ENCODE measurements at regions not wholly inside any gene's neighbourhood (a gene's known extent, or its start where the extent isn't known, plus 50 kb on each side); places are given as distances from the start of the nearest gene placed in this dataset.
"Not testable (repeated sequence)": the region's sequence is repeated elsewhere in the genome, so short reads cannot be mapped to it uniquely, and the experiment has no call there.

GRCh38 chr1:148426940-148427611, 56.0 kb downstream of the PPIAL4G start:
- H3K4me2 ChIP-seq (ENCODE audit: insufficient read depth, low read length); H3K27me3 ChIP-seq (ENCODE audit: control insufficient read depth in 2 of 2, insufficient read depth in 2 of 2, low read length in 2 of 2); H3K9ac ChIP-seq (ENCODE audit: insufficient read depth in 1 of 2, low read depth in 2 of 2, low read length in 2 of 2); H3K4me3 ChIP-seq; H4K20me1 ChIP-seq (replicated peaks; ENCODE audit: control insufficient read depth, insufficient read depth, low read length); H3K9me3 ChIP-seq (replicated peaks; ENCODE audit: control insufficient read depth, insufficient read depth, low read depth, low read length); BruUV-seq (replicated peaks); H3K36me3 ChIP-seq (ENCODE audit: control insufficient read depth, insufficient read depth, low read length); H3K79me2 ChIP-seq (ENCODE audit: control insufficient read depth, insufficient read depth, low read length); H3K9me1 ChIP-seq (ENCODE audit: control insufficient read depth, insufficient read depth, low read length); ATAC-seq; H3K27ac ChIP-seq (ENCODE audit: extremely low read depth, low read depth, low read length); intact Hi-C loops (cut with micrococcal nuclease); DNase-seq (ENCODE audit: extremely low read depth in 1 of 4, low spot score in 3 of 4); H3K4me1 ChIP-seq (replicated peaks in 1 of 2; ENCODE audit: control insufficient read depth in 2 of 2, insufficient read depth in 2 of 2, low read length in 2 of 2); CTCF ChIA-PET (ENCODE audit: low intra/inter-chr PET ratio); H2AFZ ChIP-seq (ENCODE audit: low read depth, low read length); FAIRE-seq: not testable (repeated sequence)
- 4% methylated on average over 2 of the region's 2 CpGs for WGBS (ENCODE audit: insufficient coverage, low coverage, missing lambda C conversion rate)
- in situ Hi-C loops (cut with MboI) = loop anchor here (25.0 kb wide), 1 partner anchor 760 kb away; no protein-coding TSS in a partner anchor
- POLR2A ChIA-PET = interaction anchor here (1.2 kb wide), 1 partner anchor 38 kb away, joined by 3 read pairs; no protein-coding TSS in a partner anchor

- 11% methylated on average over 2 of the region's 2 CpGs for WGBS (ENCODE audit: insufficient coverage, low coverage, missing lambda C conversion rate)
- CTCF ChIA-PET (ENCODE audit: low intra/inter-chr PET ratio); H3K36me3 ChIP-seq (ENCODE audit: control insufficient read depth, insufficient read depth, low read length); H3K9ac ChIP-seq (ENCODE audit: insufficient read depth in 1 of 2, low read depth in 2 of 2, low read length in 2 of 2); H3K79me2 ChIP-seq (ENCODE audit: control insufficient read depth, insufficient read depth, low read length); H3K9me1 ChIP-seq (ENCODE audit: control insufficient read depth, insufficient read depth, low read length); H3K27me3 ChIP-seq (ENCODE audit: control insufficient read depth in 2 of 2, insufficient read depth in 2 of 2, low read length in 2 of 2); H3K9me3 ChIP-seq (replicated peaks; ENCODE audit: control insufficient read depth, insufficient read depth, low read depth, low read length); POLR2A ChIA-PET; FAIRE-seq; BruUV-seq (replicated peaks); DNase-seq (ENCODE audit: extremely low read depth in 1 of 4, low spot score in 3 of 4); H3K27ac ChIP-seq (ENCODE audit: extremely low read depth, low read depth, low read length); H3K4me2 ChIP-seq (ENCODE audit: insufficient read depth, low read length); H3K4me3 ChIP-seq; intact Hi-C loops (cut with micrococcal nuclease); H3K4me1 ChIP-seq (replicated peaks in 1 of 2; ENCODE audit: control insufficient read depth in 2 of 2, insufficient read depth in 2 of 2, low read length in 2 of 2); ATAC-seq; H2AFZ ChIP-seq (ENCODE audit: low read depth, low read length); H4K20me1 ChIP-seq (replicated peaks; ENCODE audit: control insufficient read depth, insufficient read depth, low read length): not testable (repeated sequence)
- in situ Hi-C loops (cut with MboI) = loop anchor here (25.0 kb wide), 1 partner anchor 761 kb away; no protein-coding TSS in a partner anchor
Measured at GRCh38 chr1:148426385-148426784, 56.7 kb downstream of the PPIAL4G start.

Measured in K562 (cell line).